ENCODE measurements at regions not wholly inside any gene's neighbourhood (a gene's known extent, or its start where the extent isn't known, plus 50 kb on each side); places are given as distances from the start of the nearest gene placed in this dataset.

- no peak for DNase-seq
- Histone ChIP-seq H3K27ac (ENCODE audit: low read depth in 2 of 2, low read length in 1 of 2) (peak overlapping the region in 1 of 2 experiments; percentile 69; a peak in 2 of 4 replicates), H4K20me1 (ENCODE audit: insufficient read depth) (no peaks in the 10 kb centered on the region), H3K4me1 (ENCODE audit: control insufficient read depth in 1 of 2, insufficient read depth in 2 of 2, low read depth in 1 of 2, low read length in 1 of 2) (peaks cover 0 to 22% of the 10 kb centered on the region in 2 experiments; a peak in 1 of 4 replicates), H3F3A (replicated peaks; ENCODE audit: insufficient read depth) (no peaks in the 10 kb centered on the region), H3K79me2 (ENCODE audit: insufficient read depth) (no peaks in the 10 kb centered on the region), H3K9ac (no peak overlapping the region), H3K4me3 (ENCODE audit: low read depth in 2 of 2, low read length in 1 of 2) (no peak overlapping the region), H2AFZ (ENCODE audit: low read depth) (no peak overlapping the region), H3K9me2 (no peaks in the 10 kb centered on the region), H3K36me3 (replicated peaks in 1 of 2; ENCODE audit: control insufficient read depth in 1 of 2, insufficient read depth in 2 of 2, low read length in 1 of 2) (no peaks in the 10 kb centered on the region), H3K4me2 (no peak overlapping the region), H3K27me3 (ENCODE audit: insufficient read depth) (no peaks in the 10 kb centered on the region), H3K9me3 (no peaks in the 10 kb centered on the region)
- CTCF ChIA-PET, result interaction anchor here (1.0 to 1.7 kb wide), 2 partner anchors 49 to 66 kb away, joined by 3 to 6 read pairs; no protein-coding TSS in a partner anchor
- TF ChIP-seq FOXJ3 (CRISPR knock-in tag; IDR thresholded peaks at IDR 0.05), result no peak
- no peak for TF ChIP-seq NRF1 (IDR thresholded peaks at IDR 0.05; ENCODE audit: low read depth, low read length)
- no peak for TF ChIP-seq EP300 (IDR thresholded peaks at IDR 0.05; ENCODE audit: borderline replicate concordance in 1 of 2, low read depth in 1 of 2, low read length in 1 of 2)
- no peak for TF ChIP-seq USF2 (IDR thresholded peaks at IDR 0.05; ENCODE audit: borderline replicate concordance, low read depth, low read length)
- no peak for TF ChIP-seq YY1 (IDR thresholded peaks at IDR 0.05; ENCODE audit: low read depth)
- no peak for TF ChIP-seq RFX5 (IDR thresholded peaks at IDR 0.05; ENCODE audit: low read length)
- no peak for TF ChIP-seq NFIC (IDR thresholded peaks at IDR 0.05; ENCODE audit: borderline replicate concordance)
- TF ChIP-seq POLR2AphosphoS5 (IDR thresholded peaks at IDR 0.05; ENCODE audit: low read depth, low read length), result no peak
- TF ChIP-seq RCOR1 (IDR thresholded peaks at IDR 0.05; ENCODE audit: low read length), result no peak
- TF ChIP-seq GATA2 (CRISPR knock-in tag; IDR thresholded peaks at IDR 0.05), result no peak
- TF ChIP-seq RAD21 (IDR thresholded peaks at IDR 0.05; ENCODE audit: low read length), result no peak
- TF ChIP-seq TEAD4 (IDR thresholded peaks at IDR 0.05; ENCODE audit: borderline replicate concordance, insufficient read depth), result no peak
- TF ChIP-seq SMC3 (IDR thresholded peaks at IDR 0.05; ENCODE audit: low read depth, low read length), result no peak
- TF ChIP-seq FOSL2 (IDR thresholded peaks at IDR 0.05; ENCODE audit: borderline replicate concordance, low read depth), result no peak
- no peak for TF ChIP-seq REST (IDR thresholded peaks at IDR 0.05; ENCODE audit: low read depth, low read length)
- TF ChIP-seq CHD2 (IDR thresholded peaks at IDR 0.05; ENCODE audit: low read length, partially characterized antibody), result no peak
- POLR2A ChIA-PET, result no interaction called here
- WGBS (ENCODE audit: low lambda C conversion rate), result 40% methylated on average over 5 of the region's 6 CpGs
Measured at GRCh38 chr2:106037932-106038331, 156.2 kb downstream of the UXS1 start.
